GM23338 (cell line): ENCODE measurements at regions not wholly inside any gene's neighbourhood (a gene's known extent, or its start where the extent isn't known, plus 50 kb on each side); places are given as distances from the start of the nearest gene placed in this dataset.

ENCODE experiments used
- ATAC-seq: fragments of 200-7000 bp; cut with Tn5 transposase; 3 replicates; pipeline ENCODE4 v1.9.1; 2020
- DNase-seq: peaks from one replicate; pipeline ENCODE4 v3.0.0-alpha.2; 2015; ENCODE audit warnings: low spot score
- H2AFZ ChIP-seq: fragments of 200-600 bp; sonication (generic); 2 replicates; pipeline ENCODE4 v1.8.0; 2016; ENCODE audit warnings: antibody characterized with exemption, mild to moderate bottlenecking, moderate library complexity
- H3F3A ChIP-seq: fragments of 200-600 bp; sonication (generic); replicated peaks from 2 replicates; pipeline ENCODE4 v1.8.0; 2017; ENCODE audit warnings: antibody characterized with exemption, mixed run types, low read depth
- H3K27ac ChIP-seq: fragments of 200-600 bp; sonication (generic); 2 replicates; pipeline ENCODE4 v1.6.1; 2016; ENCODE audit warnings: low read depth
- H3K27me3 ChIP-seq: fragments of 200-600 bp; sonication (generic); 2 replicates; pipeline ENCODE4 v1.8.0; 2016; ENCODE audit warnings: mild to moderate bottlenecking, mixed run types, moderate library complexity; ENCODE audit not compliant: insufficient read depth
- H3K36me3 ChIP-seq: fragments of 200-600 bp; sonication (generic); 2 replicates; pipeline ENCODE4 v1.8.0; 2016; ENCODE audit warnings: mild to moderate bottlenecking; ENCODE audit not compliant: insufficient read depth
- H3K4me1 ChIP-seq: fragments of 200-600 bp; sonication (generic); 2 replicates; pipeline ENCODE4 v1.8.0; 2016; ENCODE audit warnings: mild to moderate bottlenecking, moderate library complexity; ENCODE audit not compliant: insufficient read depth
- H3K4me2 ChIP-seq: fragments of 200-600 bp; sonication (generic); 2 replicates; pipeline ENCODE4 v1.7.1; 2017; ENCODE audit warnings: mixed run types
- H3K4me3 ChIP-seq: fragments of 200-600 bp; sonication (generic); 2 replicates; pipeline ENCODE4 v1.6.1; 2016; ENCODE audit warnings: mixed run types
- H3K79me2 ChIP-seq: fragments of 200-600 bp; sonication (generic); replicated peaks from 2 replicates; pipeline ENCODE4 v1.8.0; 2017; ENCODE audit warnings: mild to moderate bottlenecking; ENCODE audit not compliant: insufficient read depth
- H3K9me2 ChIP-seq: fragments of 200-600 bp; sonication (generic); 2 replicates; pipeline ENCODE4 v1.8.0; 2017; ENCODE audit not compliant: insufficient read depth
- H4K20me1 ChIP-seq: fragments of 200-600 bp; sonication (generic); replicated peaks from 2 replicates; pipeline ENCODE4 v1.8.0; 2017; ENCODE audit warnings: mild to moderate bottlenecking; ENCODE audit not compliant: insufficient read depth
- H3K27ac Mint-ChIP-seq: 2 replicates; pipeline ENCODE4 v1.8.0; 2020; ENCODE audit warnings: inconsistent platforms, mild to moderate bottlenecking, moderate library complexity, mixed read lengths
- H3K27me3 Mint-ChIP-seq: 3 replicates; pipeline ENCODE4 v1.8.0; 2022; ENCODE audit warnings: low read depth, mild to moderate bottlenecking, moderate library complexity, mixed read lengths, inconsistent platforms; ENCODE audit not compliant: insufficient read depth, poor library complexity
- H3K36me3 Mint-ChIP-seq: 3 replicates; pipeline ENCODE4 v1.8.0; 2021; ENCODE audit warnings: low read depth, mild to moderate bottlenecking, inconsistent platforms, moderate library complexity, mixed read lengths
- H3K4me1 Mint-ChIP-seq: 3 replicates; pipeline ENCODE4 v1.8.0; 2020; ENCODE audit warnings: mild to moderate bottlenecking, inconsistent platforms, mixed read lengths
- H3K4me3 Mint-ChIP-seq: 3 replicates; pipeline ENCODE4 v1.8.0; 2021; ENCODE audit warnings: moderate library complexity, mild to moderate bottlenecking, inconsistent platforms, mixed read lengths
- H3K9me3 Mint-ChIP-seq: 3 replicates; pipeline ENCODE4 v1.8.0; 2020; ENCODE audit warnings: moderate library complexity, mild to moderate bottlenecking, inconsistent platforms, mixed read lengths
- CTCF ChIP-seq, 2 experiments: fragments of 200-600 bp in 1 of 2; sonication (generic) in 1 of 2; conservative IDR thresholded peaks; 2 replicates each; pipeline versions ENCODE4 v1.5.1 to v1.6.1; 2016 to 2017; ENCODE audit warnings: antibody characterized with exemption in 2 of 2, low read depth in 2 of 2, mild to moderate bottlenecking in 2 of 2, moderate library complexity in 1 of 2
- EZH2 ChIP-seq: fragments of 200-600 bp; sonication (generic); IDR thresholded peaks from one replicate; pipeline ENCODE4 v1.8.0; 2017; ENCODE audit warnings: antibody characterized with exemption, mild to moderate bottlenecking, low read depth; ENCODE audit not compliant: unreplicated experiment
- JUNB ChIP-seq: IDR thresholded peaks from one replicate; pipeline ENCODE4 v1.6.1; 2016; ENCODE audit warnings: antibody characterized with exemption; ENCODE audit not compliant: unreplicated experiment
- NANOG ChIP-seq: IDR thresholded peaks from 2 replicates; pipeline ENCODE4 v1.6.1; 2016; ENCODE audit warnings: antibody characterized with exemption, borderline replicate concordance
- POLR2AphosphoS5 ChIP-seq: IDR thresholded peaks from 2 replicates; pipeline ENCODE4 v1.6.1; 2016; ENCODE audit warnings: antibody characterized with exemption, low read depth
- REST ChIP-seq: IDR thresholded peaks from one replicate; pipeline ENCODE4 v1.6.1; 2018; ENCODE audit warnings: antibody characterized with exemption; ENCODE audit not compliant: unreplicated experiment
- STAT1 ChIP-seq: IDR thresholded peaks from one replicate; pipeline ENCODE4 v1.6.1; 2016; ENCODE audit warnings: antibody characterized with exemption; ENCODE audit not compliant: unreplicated experiment
- ZNF114 ChIP-seq: fragments of 250-450 bp; sonication (Bioruptor Pico); IDR thresholded peaks from 2 replicates; pipeline ENCODE4 v1.5.0; 2020; ENCODE audit warnings: mild to moderate bottlenecking, moderate library complexity
- ZNF331 ChIP-seq: fragments of 250-450 bp; sonication (Bioruptor Pico); IDR thresholded peaks from 2 replicates; pipeline ENCODE4 v1.5.0; 2020; ENCODE audit warnings: low read depth, mild to moderate bottlenecking, moderate library complexity
- TF ChIP-seq, protein P1 (sequence below): IDR thresholded peaks from 2 replicates; pipeline ENCODE4 v1.6.1; 2016; ENCODE audit warnings: antibody characterized with exemption

DNA sequence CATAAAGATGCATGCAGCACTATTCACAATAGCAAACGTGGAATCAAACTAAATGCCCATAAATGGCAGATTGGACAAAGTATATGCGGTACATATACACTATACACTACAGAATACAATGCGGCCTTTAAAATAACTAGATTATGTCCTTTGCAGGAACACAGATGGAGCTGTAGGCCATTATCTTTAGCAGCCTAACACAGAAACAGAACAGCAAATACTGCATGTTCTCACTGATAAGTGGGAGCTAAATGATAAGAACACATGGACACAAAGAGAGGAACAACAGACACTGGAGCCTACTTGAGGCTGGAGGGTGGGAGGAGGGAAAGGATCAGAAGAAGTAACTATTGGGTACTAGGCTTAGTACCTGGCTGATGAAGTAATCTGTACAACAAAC is 758.2 kb downstream of the TLE1 start (continued):
- no peak for TF ChIP-seq REST
- TF ChIP-seq ZNF114 (CRISPR knock-in tag) = no peak
- TF ChIP-seq, protein P1, sequence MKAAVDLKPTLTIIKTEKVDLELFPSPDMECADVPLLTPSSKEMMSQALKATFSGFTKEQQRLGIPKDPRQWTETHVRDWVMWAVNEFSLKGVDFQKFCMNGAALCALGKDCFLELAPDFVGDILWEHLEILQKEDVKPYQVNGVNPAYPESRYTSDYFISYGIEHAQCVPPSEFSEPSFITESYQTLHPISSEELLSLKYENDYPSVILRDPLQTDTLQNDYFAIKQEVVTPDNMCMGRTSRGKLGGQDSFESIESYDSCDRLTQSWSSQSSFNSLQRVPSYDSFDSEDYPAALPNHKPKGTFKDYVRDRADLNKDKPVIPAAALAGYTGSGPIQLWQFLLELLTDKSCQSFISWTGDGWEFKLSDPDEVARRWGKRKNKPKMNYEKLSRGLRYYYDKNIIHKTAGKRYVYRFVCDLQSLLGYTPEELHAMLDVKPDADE = no peak
- no peak for TF ChIP-seq POLR2AphosphoS5
- TF ChIP-seq EZH2 = no peak
- TF ChIP-seq CTCF (conservative IDR thresholded peaks at IDR 0.05; ENCODE audit: low read depth in 2 of 2) = no peak
- TF ChIP-seq STAT1 = no peak

DNA sequence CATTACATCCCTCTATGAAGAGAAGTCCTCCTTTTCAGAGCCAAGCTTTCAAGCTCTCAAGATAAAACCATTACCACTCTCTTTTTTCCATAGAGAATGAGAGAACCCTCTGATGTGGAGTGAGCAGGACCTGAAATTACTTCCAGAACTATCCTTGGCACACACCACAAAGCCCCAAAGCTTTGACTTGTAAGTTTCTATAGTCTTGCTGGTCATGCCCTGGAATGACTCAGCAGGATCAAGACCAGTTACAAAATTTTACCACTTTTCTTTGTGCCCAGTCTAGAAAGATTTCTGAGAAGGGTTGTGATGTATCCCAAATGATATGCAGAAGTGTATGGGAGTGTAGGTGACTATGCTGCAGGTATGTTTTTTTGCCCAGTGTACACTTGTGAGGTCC is 760.6 kb downstream of the TLE1 start:
- Mint-ChIP-seq H3K27me3 (no peaks in the 10 kb centered on the region), H3K4me1 (peaks cover 2% of the 10 kb centered on the region; the same call in 2 of the 3 replicates), H3K27ac (0 out of 2 replicates have a peak overlapping the region, but pooled peaks have one; percentile 34), H3K9me3 (peaks cover 3% of the 10 kb centered on the region; the same call in 1 of the 3 replicates), H3K36me3 (peaks cover 5% of the 10 kb centered on the region; the same call in 1 of the 3 replicates), H3K4me3 (no peak overlapping the region)
- no peak for ATAC-seq
- no peak overlapping the region for H3K4me3 ChIP-seq
- H3K36me3 ChIP-seq = no peaks in the 10 kb centered on the region
- H3F3A ChIP-seq = no peaks in the 10 kb centered on the region
- H3K27me3 ChIP-seq = no peaks in the 10 kb centered on the region
- no peak overlapping the region for H3K27ac ChIP-seq
- no peaks in the 10 kb centered on the region for H4K20me1 ChIP-seq
- no peaks in the 10 kb centered on the region; the same call in 1 of the 2 replicates for H3K4me1 ChIP-seq
- no peak overlapping the region for H3K4me2 ChIP-seq
- 0 out of 2 replicates have a peak overlapping the region, but pooled peaks have one; percentile 60 for H2AFZ ChIP-seq
- peaks cover 11% of the 10 kb centered on the region; the same call in 1 of the 2 replicates for H3K9me2 ChIP-seq
- DNase-seq = no peak
- H3K79me2 ChIP-seq = no peaks in the 10 kb centered on the region
- no peak for TF ChIP-seq NANOG
- TF ChIP-seq ZNF114 (CRISPR knock-in tag) = no peak
- no peak for TF ChIP-seq JUNB
- TF ChIP-seq ZNF331 (CRISPR knock-in tag) = no peak
- no peak for TF ChIP-seq REST
